Activated B cell treated with CpG ODN at 0.5 μM for 24 hours (primary cell): ENCODE measurements at regions not wholly inside any gene's neighbourhood (a gene's known extent, or its start where the extent isn't known, plus 50 kb on each side); places are given as distances from the start of the nearest gene placed in this dataset.
A peak's percentile ranks its signal among the peaks of the same experiment; 100 is the strongest.
"Not testable (repeated sequence)": the region's sequence is repeated elsewhere in the genome, so short reads cannot be mapped to it uniquely, and the experiment has no call there.

ENCODE experiments used
- ATAC-seq: fragments of 200-7000 bp; cut with Tn5 transposase; one replicate; pipeline ENCODE4 v1.10.0; 2021; ENCODE audit warnings: low read depth, mild to moderate bottlenecking, moderate library complexity
- CTCF ChIA-PET: fragments of 350-600 bp; sonication (Branson Sonifier 250); formaldehyde crosslinking; loops from one replicate; lab custom pipeline; 2021; ENCODE audit warnings: antibody characterized with exemption; lab: Charles Lee
- POLR2A ChIA-PET: fragments of 350-600 bp; sonication (Branson Sonifier 250); formaldehyde crosslinking; loops from one replicate; lab custom pipeline; 2021; ENCODE audit warnings: antibody characterized with exemption; lab: Charles Lee
- DNase-seq: peaks from one replicate; pipeline ENCODE4 v3.0.0; 2022
- H3K27ac Mint-ChIP-seq: one replicate; pipeline ENCODE4 v1.8.0; 2020; ENCODE audit warnings: mixed read lengths
- H3K27me3 Mint-ChIP-seq: one replicate; pipeline ENCODE4 v1.8.0; 2021; ENCODE audit warnings: mixed read lengths
- H3K36me3 Mint-ChIP-seq: one replicate; pipeline ENCODE4 v1.8.0; 2021; ENCODE audit warnings: low read depth, mixed read lengths
- H3K4me1 Mint-ChIP-seq: one replicate; pipeline ENCODE4 v1.8.0; 2021; ENCODE audit warnings: mixed read lengths
- H3K4me3 Mint-ChIP-seq: one replicate; pipeline ENCODE4 v1.8.0; 2020; ENCODE audit warnings: mild to moderate bottlenecking, mixed read lengths
- H3K9me3 Mint-ChIP-seq: one replicate; pipeline ENCODE4 v1.8.0; 2020; ENCODE audit warnings: mixed read lengths
- CTCF ChIP-seq: fragments of 200-600 bp; IDR thresholded peaks from one replicate; pipeline ENCODE4 v1.8.0; 2022; ENCODE audit warnings: antibody characterized with exemption, mild to moderate bottlenecking
- intact Hi-C: fragments of 100-400 bp; cut with micrococcal nuclease; formaldehyde crosslinking; loops from one replicate; pipeline ENCODE4 v1.15.1; 2024

- H3K4me3 Mint-ChIP-seq: no peak overlapping the region
- CTCF ChIA-PET: no interaction called here
- H3K27me3 Mint-ChIP-seq: no peaks in the 10 kb centered on the region
- no peaks in the 10 kb centered on the region for H3K4me1 Mint-ChIP-seq
- intact Hi-C loops: no loop called here
- peaks cover 43% of the 10 kb centered on the region for H3K9me3 Mint-ChIP-seq
- no peak for TF ChIP-seq CTCF
- peaks cover 63% of the 10 kb centered on the region for H3K36me3 Mint-ChIP-seq
- POLR2A ChIA-PET: no interaction called here
- ATAC-seq (no peak), DNase-seq (no peak)
- no peak overlapping the region for H3K27ac Mint-ChIP-seq
These were observed 120.5 kb upstream of the KLF14 start for GRCh38 chr7:130854481-130854880.

- no peaks in the 10 kb centered on the region for H3K4me1 Mint-ChIP-seq
- no peaks in the 10 kb centered on the region for H3K27me3 Mint-ChIP-seq
- no peak overlapping the region for H3K27ac Mint-ChIP-seq
- ChIA-PET CTCF (interaction anchor here (1.1 kb wide), 1 partner anchor 40 kb away, joined by 3 read pairs; no protein-coding TSS in a partner anchor), POLR2A (no interaction called here)
- DNase-seq: no peak
- intact Hi-C loops: no loop called here
- H3K9me3 Mint-ChIP-seq: peaks cover 54% of the 10 kb centered on the region
- H3K36me3 Mint-ChIP-seq: peaks cover 87% of the 10 kb centered on the region
- ATAC-seq: no peak
- TF ChIP-seq CTCF: no peak
- no peak overlapping the region for H3K4me3 Mint-ChIP-seq
These were observed 122.9 kb upstream of the KLF14 start for GRCh38 chr7:130856866-130857265.

- CTCF ChIA-PET, H3K27ac Mint-ChIP-seq, H3K4me3 Mint-ChIP-seq, intact Hi-C loops, POLR2A ChIA-PET, DNase-seq, H3K27me3 Mint-ChIP-seq, ATAC-seq, H3K4me1 Mint-ChIP-seq: not testable (repeated sequence)
- H3K9me3 Mint-ChIP-seq: peaks cover 39% of the 10 kb centered on the region
- H3K36me3 Mint-ChIP-seq: peaks cover 96% of the 10 kb centered on the region
These were observed 126.8 kb upstream of the KLF14 start for GRCh38 chr7:130860832-130861231.

GRCh38 chr7:130865408-130866236 is 131.6 kb upstream of the KLF14 start:
- CTCF ChIA-PET: interaction anchor here (1.1 kb wide), 1 partner anchor 31 kb away, joined by 3 read pairs; no protein-coding TSS in a partner anchor
- H3K27me3 Mint-ChIP-seq: no peaks in the 10 kb centered on the region
- no peak overlapping the region for H3K4me3 Mint-ChIP-seq
- POLR2A ChIA-PET: no interaction called here
- peak; percentile 31 for ATAC-seq
- H3K36me3 Mint-ChIP-seq: peaks cover 94% of the 10 kb centered on the region
- TF ChIP-seq CTCF: no peak
- intact Hi-C loops: no loop called here
- no peak for DNase-seq
- H3K27ac Mint-ChIP-seq: no peak overlapping the region
- peaks cover 6% of the 10 kb centered on the region for H3K9me3 Mint-ChIP-seq
- peaks cover 8% of the 10 kb centered on the region for H3K4me1 Mint-ChIP-seq

- Mint-ChIP-seq H3K4me1 (peaks cover 8% of the 10 kb centered on the region), H3K9me3 (peaks cover 3% of the 10 kb centered on the region), H3K4me3 (no peak overlapping the region), H3K27me3 (no peaks in the 10 kb centered on the region), H3K27ac (peak overlapping the region; percentile 14), H3K36me3 (peaks cover 93% of the 10 kb centered on the region)
- intact Hi-C loops: no loop called here
- no peak for TF ChIP-seq CTCF
- DNase-seq (no peak), ATAC-seq (no peak)
- CTCF ChIA-PET: interaction anchor here (1.1 kb wide), 1 partner anchor 30 kb away, joined by 3 read pairs; no protein-coding TSS in a partner anchor
- POLR2A ChIA-PET: no interaction called here
These were observed 133.0 kb upstream of the KLF14 start for GRCh38 chr7:130867039-130867438.
